GM23248 (cell line): ENCODE measurements at regions not wholly inside any gene's neighbourhood (a gene's known extent, or its start where the extent isn't known, plus 50 kb on each side); places are given as distances from the start of the nearest gene placed in this dataset.

Experiments
- EZH2 ChIP-seq: fragments of 200-600 bp; sonication (generic); IDR thresholded peaks from 2 replicates; pipeline ENCODE4 v1.6.1; 2018; ENCODE audit warnings: antibody characterized with exemption, mild to moderate bottlenecking; ENCODE audit not compliant: insufficient read depth, poor library complexity, severe bottlenecking
- EZH2phosphoT487 ChIP-seq: fragments of 200-600 bp; sonication (generic); IDR thresholded peaks from 2 replicates; pipeline ENCODE4 v1.6.1; 2018; ENCODE audit warnings: antibody characterized with exemption, moderate library complexity, mild to moderate bottlenecking, low read depth; ENCODE audit not compliant: insufficient read depth

GRCh38 chr5:34603378-34603777 is 52.8 kb upstream of the RAI14 start:
- TF ChIP-seq EZH2 = no peak
- no peak for TF ChIP-seq EZH2phosphoT487
